SK-N-SH treated with all-trans-retinoic acid at 6 μM for 48 hours (cell line): ENCODE measurements at regions not wholly inside any gene's neighbourhood (a gene's known extent, or its start where the extent isn't known, plus 50 kb on each side); places are given as distances from the start of the nearest gene placed in this dataset.

ENCODE experiments used
- ATAC-seq: fragments of 200-7000 bp; cut with Tn5 transposase; 3 replicates; pipeline ENCODE4 v1.9.1; 2020; ENCODE audit warnings: mild to moderate bottlenecking, moderate library complexity
- ARNTL ChIP-seq: fragments of 450-650 bp; formaldehyde crosslinking; IDR thresholded peaks from 2 replicates; pipeline ENCODE4 v1.5.0; 2020; ENCODE audit warnings: low read depth, mild to moderate bottlenecking, moderate library complexity, borderline replicate concordance
- BACH2 ChIP-seq: fragments of 250-450 bp; sonication (Bioruptor Pico); IDR thresholded peaks from 2 replicates; pipeline ENCODE4 v1.9.0; 2021; ENCODE audit warnings: mild to moderate bottlenecking, borderline replicate concordance
- CREB5 ChIP-seq: fragments of 250-450 bp; sonication (Bioruptor Pico); IDR thresholded peaks from 2 replicates; pipeline ENCODE4 v1.5.1; 2020; ENCODE audit warnings: low read depth, mild to moderate bottlenecking, moderate library complexity
- CSDC2 ChIP-seq: fragments of 250-450 bp; sonication (Bioruptor Pico); IDR thresholded peaks from 2 replicates; pipeline ENCODE4 v1.5.0; 2020; ENCODE audit warnings: mild to moderate bottlenecking, moderate library complexity
- GLIS3 ChIP-seq: fragments of 250-450 bp; sonication (Bioruptor Pico); IDR thresholded peaks from 2 replicates; pipeline ENCODE4 v1.5.0; 2020; ENCODE audit warnings: mild to moderate bottlenecking, moderate library complexity
- ISL1 ChIP-seq: fragments of 250-450 bp; sonication (Bioruptor Pico); IDR thresholded peaks from 2 replicates; pipeline ENCODE4 v2.1.2; 2022; ENCODE audit warnings: mild to moderate bottlenecking, moderate library complexity
- OSR1 ChIP-seq: fragments of 250-450 bp; sonication (Bioruptor Pico); IDR thresholded peaks from 2 replicates; pipeline ENCODE4 v1.8.0; 2022; ENCODE audit warnings: moderate library complexity, mild to moderate bottlenecking, inconsistent platforms
- PPARA ChIP-seq: fragments of 250-450 bp; sonication (Bioruptor Pico); IDR thresholded peaks from 2 replicates; pipeline ENCODE4 v1.5.0; 2020; ENCODE audit warnings: mild to moderate bottlenecking, borderline replicate concordance
- RARB ChIP-seq: fragments of 250-450 bp; sonication (Bioruptor Pico); IDR thresholded peaks from 2 replicates; pipeline ENCODE4 v1.8.0; 2021; ENCODE audit warnings: mild to moderate bottlenecking, moderate library complexity
- SNAI2 ChIP-seq: fragments of 250-450 bp; sonication (Bioruptor Pico); IDR thresholded peaks from 2 replicates; pipeline ENCODE4 v1.5.0; 2020; ENCODE audit warnings: mild to moderate bottlenecking, moderate library complexity
- TOX ChIP-seq: fragments of 250-450 bp; sonication (Bioruptor Pico); IDR thresholded peaks from 2 replicates; pipeline ENCODE4 v1.8.0; 2021; ENCODE audit warnings: mild to moderate bottlenecking, moderate library complexity, borderline replicate concordance
- TSHZ2 ChIP-seq: fragments of 250-450 bp; sonication (Bioruptor Pico); IDR thresholded peaks from 2 replicates; pipeline ENCODE4 v1.5.0; 2020; ENCODE audit warnings: mild to moderate bottlenecking, moderate library complexity
- ZC3H10 ChIP-seq: fragments of 250-450 bp; sonication (Bioruptor Pico); IDR thresholded peaks from 2 replicates; pipeline ENCODE4 v1.5.1; 2021; ENCODE audit warnings: mild to moderate bottlenecking, moderate library complexity
- ZFP3 ChIP-seq: fragments of 250-450 bp; sonication (Bioruptor Pico); IDR thresholded peaks from 2 replicates; pipeline ENCODE4 v1.5.0; 2020; ENCODE audit warnings: mild to moderate bottlenecking, moderate library complexity
- ZFP30 ChIP-seq: fragments of 450-650 bp; formaldehyde crosslinking; IDR thresholded peaks from 2 replicates; pipeline ENCODE4 v1.5.0; 2022; ENCODE audit warnings: mild to moderate bottlenecking, moderate library complexity
- ZNF565 ChIP-seq: fragments of 450-650 bp; formaldehyde crosslinking; conservative IDR thresholded peaks from 2 replicates; pipeline ENCODE4 v1.5.0; 2020; ENCODE audit warnings: low read depth, mild to moderate bottlenecking, moderate library complexity
- ZNF70 ChIP-seq: fragments of 450-650 bp; formaldehyde crosslinking; IDR thresholded peaks from 2 replicates; pipeline ENCODE4 v1.5.0; 2020; ENCODE audit warnings: mild to moderate bottlenecking, moderate library complexity
- TF ChIP-seq, protein P1 (sequence below): fragments of 250-450 bp; sonication (Bioruptor Pico); IDR thresholded peaks from 2 replicates; pipeline ENCODE4 v1.8.0; 2021; ENCODE audit warnings: low read depth, mild to moderate bottlenecking, moderate library complexity, borderline replicate concordance

- no peak for TF ChIP-seq GLIS3
- no peak for TF ChIP-seq SNAI2 (CRISPR knock-in tag)
- TF ChIP-seq ZFP3 (CRISPR knock-in tag), result no peak
- TF ChIP-seq OSR1 (CRISPR knock-in tag), result no peak
- TF ChIP-seq, all 23 proteins: peak for 0
- no peak for ATAC-seq
Measured at GRCh38 chr12:60071759-60072191, 475.9 kb downstream of the SLC16A7 start.

DNA sequence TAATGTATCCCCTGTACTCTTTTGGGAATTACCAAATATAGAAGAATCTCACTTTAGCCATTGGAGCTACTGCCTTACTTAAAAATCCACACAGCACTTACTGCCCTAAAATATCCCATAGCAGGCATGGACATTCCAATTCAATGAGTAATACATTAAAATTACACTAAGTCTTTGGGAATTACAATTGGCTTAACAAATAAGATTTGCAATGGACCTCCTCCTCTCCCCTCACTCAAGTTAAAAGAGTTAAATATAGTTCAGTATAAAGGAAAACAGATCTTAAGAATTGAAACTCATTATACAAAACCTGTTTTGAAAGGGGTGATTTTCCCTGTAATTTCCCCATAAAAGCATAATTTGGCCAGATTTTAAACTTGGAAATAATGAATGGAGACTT lies 477.1 kb downstream of the SLC16A7 start:
- ATAC-seq, result no peak
- no peak for TF ChIP-seq RARB

GRCh38 chr12:60075091-60075490 lies 479.3 kb downstream of the SLC16A7 start:
- no peak for ATAC-seq
- TF ChIP-seq ARNTL (no peak), ZNF70 (no peak), BACH2 (CRISPR knock-in tag) (no peak)

- ATAC-seq, result no peak
- TF ChIP-seq TOX (no peak), PPARA (CRISPR knock-in tag) (no peak), GLIS3 (no peak), ZNF565 (CRISPR knock-in tag) (no peak), CREB5 (CRISPR knock-in tag) (no peak), ZNF70 (no peak), CSDC2 (CRISPR knock-in tag) (no peak), ISL1 (no peak), TSHZ2 (no peak)
- TF ChIP-seq, protein P1, sequence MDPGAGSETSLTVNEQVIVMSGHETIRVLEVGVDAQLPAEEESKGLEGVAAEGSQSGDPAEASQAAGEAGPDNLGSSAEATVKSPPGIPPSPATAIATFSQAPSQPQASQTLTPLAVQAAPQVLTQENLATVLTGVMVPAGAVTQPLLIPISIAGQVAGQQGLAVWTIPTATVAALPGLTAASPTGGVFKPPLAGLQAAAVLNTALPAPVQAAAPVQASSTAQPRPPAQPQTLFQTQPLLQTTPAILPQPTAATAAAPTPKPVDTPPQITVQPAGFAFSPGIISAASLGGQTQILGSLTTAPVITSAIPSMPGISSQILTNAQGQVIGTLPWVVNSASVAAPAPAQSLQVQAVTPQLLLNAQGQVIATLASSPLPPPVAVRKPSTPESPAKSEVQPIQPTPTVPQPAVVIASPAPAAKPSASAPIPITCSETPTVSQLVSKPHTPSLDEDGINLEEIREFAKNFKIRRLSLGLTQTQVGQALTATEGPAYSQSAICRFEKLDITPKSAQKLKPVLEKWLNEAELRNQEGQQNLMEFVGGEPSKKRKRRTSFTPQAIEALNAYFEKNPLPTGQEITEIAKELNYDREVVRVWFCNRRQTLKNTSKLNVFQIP (CRISPR knock-in tag), result no peak
Measured at GRCh38 chr12:60078026-60078425, 482.2 kb downstream of the SLC16A7 start.

DNA sequence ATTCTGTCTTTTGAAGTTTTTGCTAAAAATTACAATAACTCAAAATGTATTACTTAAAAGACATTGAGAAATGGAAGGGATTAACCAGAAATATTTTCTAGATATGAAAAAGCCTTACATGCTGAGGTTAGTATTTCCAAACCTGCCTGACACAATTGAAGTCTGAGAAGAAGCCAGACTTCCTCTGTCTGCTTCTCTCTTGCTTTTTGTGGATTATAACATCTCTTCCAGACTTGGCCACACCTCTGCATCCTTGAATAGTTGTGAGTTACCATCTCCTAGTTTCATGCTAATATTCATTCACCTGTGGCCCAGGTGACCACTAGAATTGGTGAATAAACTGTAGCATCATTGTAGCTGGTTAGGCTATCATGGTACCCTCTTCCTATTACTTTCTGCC lies 497.6 kb downstream of the SLC16A7 start:
- no peak for ATAC-seq
- TF ChIP-seq, protein P1 (CRISPR knock-in tag), result no peak
- TF ChIP-seq PPARA (CRISPR knock-in tag), result no peak

GRCh38 chr12:60094436-60094835 lies 498.6 kb downstream of the SLC16A7 start:
- TF ChIP-seq ZNF70 (no peak), ZFP3 (CRISPR knock-in tag) (no peak), ZC3H10 (CRISPR knock-in tag) (no peak), BACH2 (CRISPR knock-in tag) (no peak), ISL1 (no peak), SNAI2 (CRISPR knock-in tag) (no peak), TSHZ2 (no peak), ZFP30 (CRISPR knock-in tag) (no peak)
- ATAC-seq, result no peak
